NOMO-1 (cell line): ENCODE measurements at regions not wholly inside any gene's neighbourhood (a gene's known extent, or its start where the extent isn't known, plus 50 kb on each side); places are given as distances from the start of the nearest gene placed in this dataset.

Source experiments
- DNase-seq, 2 experiments: peaks; one replicate each; lab custom pipeline; 2025; ENCODE audit not compliant: unreplicated experiment in 2 of 2; lab: John Stamatoyannopoulos, UW

- DNase-seq: no peak
These were observed 210.8 kb downstream of the SEMA6A start for GRCh38 chr5:116363780-116364179.

GRCh38 chr5:116361979-116362577 lies 212.5 kb downstream of the SEMA6A start:
- no peak for DNase-seq

GRCh38 chr5:116361171-116361967 lies 213.3 kb downstream of the SEMA6A start:
- DNase-seq: no peak

DNA sequence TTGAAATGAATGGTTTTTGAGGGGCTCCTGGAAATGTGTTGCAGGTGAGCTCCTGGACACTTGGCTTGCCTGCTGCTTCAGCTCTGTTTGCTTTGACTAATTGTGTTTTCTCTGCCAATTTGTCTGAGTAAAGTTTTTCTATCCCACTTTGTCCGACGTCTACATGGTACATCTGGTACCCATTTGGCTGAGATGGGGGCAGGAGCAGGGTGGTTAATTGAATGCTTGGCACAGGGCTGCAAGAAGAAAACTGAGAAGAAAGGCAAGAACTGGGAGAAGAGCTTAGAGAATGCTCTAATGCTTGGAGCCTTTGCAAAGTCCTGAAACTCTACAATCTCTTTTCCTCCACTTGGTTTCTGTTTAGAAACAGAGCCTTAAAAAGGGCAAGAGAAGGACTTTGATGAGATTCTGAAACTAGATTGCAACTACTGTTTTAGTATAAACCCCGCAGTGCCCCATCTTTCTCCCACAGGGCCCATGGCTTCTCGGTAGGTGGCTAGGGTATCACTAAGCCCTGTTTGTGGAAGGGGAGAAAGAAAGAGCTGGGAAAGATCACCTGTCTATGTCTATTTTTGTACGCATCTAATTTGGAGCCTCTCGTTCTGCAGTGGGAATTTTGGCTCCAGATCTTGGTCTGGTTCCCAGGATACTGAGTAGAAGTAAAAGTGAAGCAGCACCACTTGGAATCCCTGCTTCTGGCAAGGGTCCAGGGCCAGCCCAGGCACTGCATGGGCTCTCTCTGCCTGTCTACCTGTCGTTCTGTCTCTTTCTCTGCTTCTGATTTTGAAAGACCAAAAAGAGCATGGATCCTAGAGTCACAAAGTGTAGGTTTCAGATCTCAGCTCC lies 214.4 kb downstream of the SEMA6A start:
- no peak for DNase-seq

- peak; percentile 54 to 56 for DNase-seq
These were observed 215.0 kb downstream of the SEMA6A start for GRCh38 chr5:116359592-116359991.

GRCh38 chr5:116358911-116359418 lies 215.7 kb downstream of the SEMA6A start:
- DNase-seq: peak; percentile 66 to 88

DNA sequence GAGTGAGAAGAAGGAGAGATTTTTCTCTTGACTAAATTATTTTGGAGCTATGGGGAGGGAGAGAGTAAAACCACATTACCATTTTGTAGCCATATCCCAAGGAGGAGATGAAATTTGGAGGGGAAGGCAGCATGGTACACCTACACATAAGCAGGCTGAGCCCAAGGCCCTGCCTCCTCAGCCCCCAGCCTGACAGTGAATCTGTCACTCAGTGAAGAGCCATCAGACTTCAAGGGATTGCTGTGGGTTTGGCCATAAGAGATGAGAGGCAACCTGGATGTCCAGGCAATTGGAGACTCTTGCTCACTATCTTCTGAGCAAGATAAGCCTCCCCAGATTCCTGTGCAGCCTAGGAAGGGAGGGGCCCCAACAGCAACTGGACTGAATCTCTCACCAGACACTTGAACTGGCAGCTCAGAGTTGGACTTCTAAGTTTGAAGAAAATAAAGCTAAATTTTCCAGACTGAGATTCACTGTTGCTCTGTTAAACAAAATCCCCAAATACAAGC lies 216.6 kb downstream of the SEMA6A start:
- no peak for DNase-seq

DNA sequence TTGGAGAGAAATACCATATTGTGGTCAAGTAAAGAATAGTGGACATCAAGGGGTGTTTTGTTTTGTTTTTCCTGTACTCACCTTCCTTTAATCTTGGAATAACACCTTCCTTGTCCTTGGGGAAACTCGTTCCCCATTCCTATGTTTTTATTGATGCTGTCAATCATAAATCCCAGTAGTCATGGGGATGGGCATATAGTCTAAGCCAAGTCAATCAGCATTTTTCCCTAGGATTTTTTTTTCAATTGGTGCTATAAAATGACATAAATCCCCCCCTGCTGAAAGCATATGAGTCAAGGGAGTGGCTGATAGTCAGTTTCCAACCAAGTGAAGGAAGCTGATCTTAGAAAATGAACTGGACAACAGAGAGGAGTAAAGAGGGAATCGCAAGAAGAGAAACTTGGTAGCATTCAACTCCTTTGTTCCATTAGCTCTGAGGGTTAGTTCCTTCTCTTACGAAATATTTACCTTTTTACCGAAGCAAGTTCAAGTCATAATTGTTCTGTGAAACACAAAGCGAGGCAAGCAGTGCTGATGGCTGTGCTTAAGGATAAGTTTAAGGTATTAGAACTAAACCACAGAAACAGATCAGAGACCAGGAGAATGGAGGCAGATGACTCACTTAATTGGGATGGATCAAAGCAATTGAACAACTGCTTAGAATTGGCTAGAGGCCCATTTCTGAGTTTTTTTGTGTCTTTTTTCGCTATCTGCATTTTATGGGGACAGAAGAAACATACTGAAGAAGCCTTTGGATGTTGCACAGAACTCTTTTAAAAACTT lies 218.6 kb downstream of the SEMA6A start:
- DNase-seq: no peak

GRCh38 chr5:116354699-116355098 lies 219.9 kb downstream of the SEMA6A start:
- DNase-seq: peak in 1 of 2 experiments; percentile 8

- DNase-seq: no peak
These were observed 227.0 kb downstream of the SEMA6A start for GRCh38 chr5:116347657-116348056.

DNA sequence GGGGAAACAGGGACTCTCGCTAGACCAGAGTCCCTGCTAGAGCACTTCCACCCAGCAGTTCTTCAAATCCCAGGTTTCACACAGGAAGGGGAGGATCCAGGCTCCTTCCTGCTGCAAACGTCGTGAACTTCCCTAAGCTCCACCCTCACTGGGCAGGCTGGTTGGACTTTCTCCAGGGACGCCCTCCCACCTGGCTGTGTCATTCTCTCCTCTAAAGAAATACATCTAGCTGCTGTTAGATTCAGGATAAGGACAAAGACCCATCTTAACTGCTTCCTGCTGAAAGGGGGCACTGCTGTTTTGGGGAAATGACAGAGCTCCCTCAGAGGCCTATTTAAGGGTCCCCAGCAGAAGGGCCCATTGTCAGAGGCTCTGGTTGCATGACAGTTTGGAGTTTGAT lies 230.7 kb downstream of the SEMA6A start:
- DNase-seq: no peak
